SH-SY5Y (cell line): ENCODE measurements at regions not wholly inside any gene's neighbourhood (a gene's known extent, or its start where the extent isn't known, plus 50 kb on each side); places are given as distances from the start of the nearest gene placed in this dataset.

Experiments used
- GATA2 ChIP-seq: IDR thresholded peaks from 2 replicates; pipeline ENCODE4 v1.6.1; 2011; ENCODE audit warnings: mild to moderate bottlenecking, low read depth, low read length
- GATA3 ChIP-seq: IDR thresholded peaks from 2 replicates; pipeline ENCODE4 v1.6.1; 2011; ENCODE audit warnings: low read depth, mild to moderate bottlenecking, low read length, moderate library complexity

- TF ChIP-seq GATA2 (no peak), GATA3 (no peak)
These were observed 310.6 kb upstream of the SPRED2 start for GRCh38 chr2:65742977-65743376.
